HUES48 (cell line): ENCODE measurements at regions not wholly inside any gene's neighbourhood (a gene's known extent, or its start where the extent isn't known, plus 50 kb on each side); places are given as distances from the start of the nearest gene placed in this dataset.
"Not testable (repeated sequence)": the region's sequence is repeated elsewhere in the genome, so short reads cannot be mapped to it uniquely, and the experiment has no call there.

ENCODE experiments used
- H3K27ac ChIP-seq: one replicate; pipeline ENCODE4 v1.7.0; 2013; ENCODE audit warnings: low read depth, low read length, inconsistent platforms
- H3K27me3 ChIP-seq: 2 replicates; pipeline ENCODE4 v1.6.1; 2013; ENCODE audit warnings: mild to moderate bottlenecking, low read length; ENCODE audit not compliant: control insufficient read depth, insufficient read depth
- H3K36me3 ChIP-seq: 2 replicates; pipeline ENCODE4 v1.6.1; 2013; ENCODE audit warnings: low read length; ENCODE audit not compliant: control insufficient read depth, insufficient read depth
- H3K4me1 ChIP-seq: 2 replicates; pipeline ENCODE4 v1.6.1; 2013; ENCODE audit warnings: mild to moderate bottlenecking, low read length; ENCODE audit not compliant: control insufficient read depth, insufficient read depth
- H3K4me3 ChIP-seq: 2 replicates; pipeline ENCODE4 v1.5.1; 2013; ENCODE audit warnings: mild to moderate bottlenecking, low read depth, low read length
- H3K9ac ChIP-seq: 2 replicates; pipeline ENCODE4 v1.6.1; 2013; ENCODE audit warnings: mild to moderate bottlenecking, low read depth, low read length, moderate library complexity
- H3K9me3 ChIP-seq: 2 replicates; pipeline ENCODE4 v1.6.1; 2013; ENCODE audit warnings: low read length; ENCODE audit not compliant: control insufficient read depth, insufficient read depth

DNA sequence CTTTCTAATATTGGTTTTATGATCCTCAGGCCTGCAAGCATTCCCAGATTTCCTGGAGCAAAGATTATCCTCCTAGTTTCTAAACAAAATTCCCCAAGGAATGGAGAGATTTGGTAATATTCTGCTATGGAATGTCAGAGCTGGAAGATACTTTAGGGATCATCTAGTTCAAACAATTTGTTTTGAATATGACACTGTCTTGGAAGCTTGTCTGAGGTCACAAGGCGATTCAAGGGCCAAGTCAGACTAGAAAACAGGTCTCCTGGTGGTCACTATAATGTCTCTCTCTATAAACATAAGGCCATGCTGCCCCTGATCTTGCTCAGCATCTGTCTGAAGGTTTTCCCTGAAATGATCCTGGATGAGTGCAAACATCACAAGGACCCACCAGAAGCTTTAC is 143.4 kb upstream of the BCL6 start:
- Histone ChIP-seq H3K27ac (no peak overlapping the region), H3K9ac (no peak overlapping the region), H3K27me3 (no peaks in the 10 kb centered on the region), H3K9me3 (peaks cover 6% of the 10 kb centered on the region; the same call in 1 of the 2 replicates), H3K4me1 (no peaks in the 10 kb centered on the region), H3K4me3 (no peak overlapping the region), H3K36me3 (no peaks in the 10 kb centered on the region)

GRCh38 chr3:187889106-187889505 is 143.8 kb upstream of the BCL6 start:
- peaks cover 6% of the 10 kb centered on the region; the same call in 1 of the 2 replicates for H3K9me3 ChIP-seq
- H3K4me3 ChIP-seq = no peak overlapping the region
- H3K27ac ChIP-seq = no peak overlapping the region
- H3K4me1 ChIP-seq = no peaks in the 10 kb centered on the region
- no peaks in the 10 kb centered on the region for H3K36me3 ChIP-seq
- H3K27me3 ChIP-seq = no peaks in the 10 kb centered on the region
- no peak overlapping the region for H3K9ac ChIP-seq

DNA sequence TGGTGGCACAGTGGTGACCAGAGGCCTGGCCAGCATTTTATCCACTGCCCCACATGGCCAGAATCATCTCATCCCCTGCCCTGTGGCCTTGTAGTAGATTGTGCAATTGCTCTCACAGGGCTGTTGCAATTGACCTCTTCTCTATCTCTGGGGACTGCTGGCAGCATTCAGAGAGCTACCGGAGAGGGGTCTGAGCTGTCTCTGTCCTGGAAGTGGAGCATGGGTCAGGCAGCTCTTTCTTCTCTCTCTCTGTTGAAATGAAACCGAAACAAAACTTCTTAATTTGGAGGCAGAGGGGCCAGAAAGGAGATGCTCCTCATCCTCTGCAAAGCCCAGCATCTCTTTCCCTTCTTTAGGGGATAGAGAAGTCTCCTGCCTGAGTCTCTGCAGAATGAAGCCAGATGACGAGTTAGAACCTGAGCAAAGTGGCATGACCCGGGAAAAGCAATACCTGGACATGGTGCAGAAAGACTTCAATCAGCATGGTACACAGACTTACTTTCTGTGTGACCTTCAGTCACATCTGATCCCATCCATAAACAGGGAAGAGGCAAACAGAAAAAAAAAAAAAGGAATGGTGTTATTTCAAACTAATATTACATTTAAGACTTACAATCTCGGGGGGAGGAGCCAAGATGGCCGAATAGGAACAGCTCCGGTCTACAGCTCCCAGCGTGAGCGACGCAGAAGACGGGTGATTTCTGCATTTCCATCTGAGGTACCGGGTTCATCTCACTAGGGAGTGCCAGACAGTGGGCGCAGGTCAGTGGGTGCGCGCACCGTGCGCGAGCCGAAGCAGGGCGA is 144.5 kb upstream of the BCL6 start:
- H3K9me3 ChIP-seq = peaks cover 6% of the 10 kb centered on the region; the same call in 1 of the 2 replicates
- H3K36me3 ChIP-seq = no peaks in the 10 kb centered on the region
- H3K27ac ChIP-seq = no peak overlapping the region
- no peak overlapping the region for H3K9ac ChIP-seq
- no peaks in the 10 kb centered on the region for H3K4me1 ChIP-seq
- no peak overlapping the region; the same call in 1 of the 2 replicates for H3K4me3 ChIP-seq
- no peaks in the 10 kb centered on the region for H3K27me3 ChIP-seq

- not testable (repeated sequence) for H3K36me3 ChIP-seq, H3K9me3 ChIP-seq, H3K4me1 ChIP-seq, H3K9ac ChIP-seq, H3K27ac ChIP-seq, H3K4me3 ChIP-seq, H3K27me3 ChIP-seq
Measured at GRCh38 chr3:187890405-187890752, 145.1 kb upstream of the BCL6 start.

DNA sequence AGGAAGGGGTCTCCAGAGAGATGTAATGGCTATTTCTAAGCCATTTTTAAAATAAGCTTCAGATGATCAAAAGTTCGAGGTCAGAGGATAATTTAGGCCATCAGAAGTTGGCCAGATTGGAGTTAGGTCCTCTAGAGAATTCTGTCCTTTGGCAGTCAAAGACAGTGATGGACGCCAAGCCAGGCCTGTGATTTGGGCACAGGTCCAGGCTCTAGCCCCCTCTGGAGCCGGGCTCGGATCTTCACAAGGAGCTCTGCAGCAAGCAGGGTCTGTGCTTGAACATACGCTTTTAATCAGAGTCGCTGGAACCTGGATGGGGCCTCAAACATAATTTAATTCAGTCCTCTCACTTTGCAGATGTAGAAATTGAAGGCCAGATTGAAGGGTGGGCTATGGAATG is 151.4 kb upstream of the BCL6 start:
- H3K9me3 ChIP-seq = peaks cover 3% of the 10 kb centered on the region; the same call in 1 of the 2 replicates
- H3K4me3 ChIP-seq = no peak overlapping the region
- H3K9ac ChIP-seq = no peak overlapping the region
- no peak overlapping the region for H3K27ac ChIP-seq
- peaks cover 18% of the 10 kb centered on the region for H3K4me1 ChIP-seq
- H3K27me3 ChIP-seq = no peaks in the 10 kb centered on the region
- H3K36me3 ChIP-seq = no peaks in the 10 kb centered on the region

- H3K4me3 ChIP-seq = no peak overlapping the region
Measured at GRCh38 chr3:187899246-187899645, 154.0 kb upstream of the BCL6 start.

GRCh38 chr3:187900993-187901755 is 155.9 kb upstream of the BCL6 start:
- Histone ChIP-seq H3K27me3 (no peaks in the 10 kb centered on the region), H3K9ac (no peak overlapping the region), H3K4me3 (no peak overlapping the region), H3K36me3 (no peaks in the 10 kb centered on the region), H3K4me1 (peaks cover 20% of the 10 kb centered on the region), H3K27ac (no peak overlapping the region), H3K9me3 (peaks cover 3% of the 10 kb centered on the region; the same call in 1 of the 2 replicates)

More at GRCh38 chr3:187899246-187899645, 154.0 kb upstream of the BCL6 start:
- H3K36me3 ChIP-seq = no peaks in the 10 kb centered on the region
- peaks cover 20% of the 10 kb centered on the region for H3K4me1 ChIP-seq
- no peak overlapping the region for H3K27ac ChIP-seq
- H3K27me3 ChIP-seq = no peaks in the 10 kb centered on the region
- H3K9ac ChIP-seq = no peak overlapping the region
- H3K9me3 ChIP-seq = peaks cover 3% of the 10 kb centered on the region; the same call in 1 of the 2 replicates

DNA sequence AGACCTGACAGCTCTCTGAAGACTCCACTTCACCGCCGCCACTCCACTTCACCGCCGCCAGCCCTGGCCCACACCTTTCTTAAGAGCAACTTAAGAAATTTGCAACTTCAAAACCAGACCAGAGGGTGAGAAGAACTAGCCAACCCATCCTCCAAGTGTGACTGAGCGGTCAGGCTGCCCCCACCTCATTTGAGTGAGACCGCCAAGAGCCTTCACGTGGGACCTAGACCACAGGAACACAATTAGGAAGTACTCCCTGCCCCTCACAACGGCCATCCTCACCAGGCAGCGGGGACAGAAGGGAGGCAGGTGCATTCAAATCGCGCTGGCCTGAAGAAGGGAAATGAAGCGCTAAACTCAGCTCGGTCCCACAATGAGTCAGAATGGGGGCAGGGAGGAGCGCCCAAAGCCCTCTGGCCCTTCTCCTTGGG is 156.8 kb upstream of the BCL6 start:
- H3K27me3 ChIP-seq = no peaks in the 10 kb centered on the region
- H3K27ac ChIP-seq = no peak overlapping the region
- peaks cover 22% of the 10 kb centered on the region for H3K4me1 ChIP-seq
- H3K9me3 ChIP-seq = peaks cover 3% of the 10 kb centered on the region; the same call in 1 of the 2 replicates
- H3K36me3 ChIP-seq = no peaks in the 10 kb centered on the region
- no peak overlapping the region for H3K9ac ChIP-seq
- H3K4me3 ChIP-seq = no peak overlapping the region

DNA sequence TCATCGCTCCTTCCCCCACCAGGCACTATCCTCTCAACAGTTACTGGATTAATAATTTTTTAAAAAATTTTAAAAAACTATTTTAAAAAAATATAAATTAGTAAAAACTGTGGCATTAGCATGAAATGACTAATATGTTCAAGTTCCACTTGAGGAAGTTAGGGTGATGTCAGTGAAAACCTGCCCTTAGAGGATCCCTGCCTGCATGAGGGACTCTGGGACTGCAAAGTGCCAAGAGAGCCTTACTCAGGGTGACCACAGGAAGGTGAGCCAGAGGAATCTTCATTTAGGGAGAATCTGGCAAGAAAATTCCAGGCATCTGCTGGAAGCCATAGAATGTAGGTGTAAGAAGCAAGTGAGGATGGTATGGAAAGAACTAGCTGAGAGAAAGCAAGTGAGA is 157.7 kb upstream of the BCL6 start:
- Histone ChIP-seq H3K9ac (no peak overlapping the region), H3K4me3 (no peak overlapping the region), H3K9me3 (peaks cover 1% of the 10 kb centered on the region; the same call in 1 of the 2 replicates), H3K27ac (no peak overlapping the region), H3K27me3 (no peaks in the 10 kb centered on the region), H3K4me1 (peaks cover 28% of the 10 kb centered on the region), H3K36me3 (no peaks in the 10 kb centered on the region)

DNA sequence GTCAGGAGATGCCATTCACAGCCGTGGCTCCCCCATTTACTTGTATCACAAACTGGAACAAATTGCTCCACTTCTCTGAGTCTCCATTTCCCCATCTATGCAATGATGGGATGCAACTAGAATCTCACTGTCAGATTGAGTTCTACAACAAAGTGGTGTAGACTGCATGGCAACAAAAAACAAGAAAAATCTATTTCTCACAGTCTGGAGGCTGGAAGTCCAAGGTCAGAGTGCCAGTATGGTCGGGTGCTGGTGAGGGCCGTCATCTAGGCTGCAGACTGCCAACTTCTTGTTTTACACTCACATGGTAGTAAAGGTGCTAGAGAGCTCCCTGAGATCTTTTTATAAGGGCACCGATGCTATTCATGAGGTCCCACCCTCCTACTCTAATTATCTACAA is 158.4 kb upstream of the BCL6 start:
- Histone ChIP-seq H3K27me3 (no peaks in the 10 kb centered on the region), H3K36me3 (no peaks in the 10 kb centered on the region), H3K27ac (no peak overlapping the region), H3K9me3 (no peaks in the 10 kb centered on the region), H3K4me3 (no peak overlapping the region), H3K4me1 (peaks cover 28% of the 10 kb centered on the region), H3K9ac (no peak overlapping the region)

DNA sequence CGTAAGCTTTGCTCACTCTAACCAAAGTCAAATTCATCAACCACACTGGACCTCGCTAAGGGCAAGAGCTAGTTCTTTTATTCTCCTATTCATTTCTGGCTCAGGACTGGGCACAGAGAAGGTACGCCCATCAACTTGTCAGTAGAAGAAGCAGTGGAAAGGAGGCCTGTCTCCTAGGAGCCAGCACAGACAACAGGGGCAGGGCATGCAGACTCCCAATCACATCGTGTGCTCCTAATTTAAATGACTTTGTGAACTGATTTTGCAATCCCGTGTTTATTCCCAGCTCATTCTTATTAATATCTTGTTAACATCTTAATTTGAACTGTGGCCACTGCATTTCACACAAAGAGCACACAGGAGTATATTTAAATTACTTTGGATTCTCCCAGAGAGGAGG is 161.1 kb upstream of the BCL6 start:
- Histone ChIP-seq H3K4me3 (no peak overlapping the region), H3K36me3 (no peaks in the 10 kb centered on the region), H3K9ac (no peak overlapping the region), H3K27ac (no peak overlapping the region), H3K4me1 (peaks cover 12% of the 10 kb centered on the region), H3K27me3 (no peaks in the 10 kb centered on the region), H3K9me3 (no peaks in the 10 kb centered on the region)
